AG10803 (cell line): ENCODE measurements at regions not wholly inside any gene's neighbourhood (a gene's known extent, or its start where the extent isn't known, plus 50 kb on each side); places are given as distances from the start of the nearest gene placed in this dataset.
"Not testable (repeated sequence)": the region's sequence is repeated elsewhere in the genome, so short reads cannot be mapped to it uniquely, and the experiment has no call there.

Source experiments
- DNase-seq: peaks from one replicate; pipeline ENCODE4 v3.0.0; 2010; ENCODE audit warnings: low read depth
- H3K4me3 ChIP-seq: 2 replicates; pipeline ENCODE4 v1.5.1; 2011; ENCODE audit warnings: mild to moderate bottlenecking, low read length, control low read depth
- CTCF ChIP-seq: conservative IDR thresholded peaks from 2 replicates; pipeline ENCODE4 v1.5.1; 2011; ENCODE audit warnings: mild to moderate bottlenecking, low read length, control low read depth, inconsistent platforms

GRCh38 chr2:184057910-184058309, 540.4 kb upstream of the ZNF804A start:
- no peak overlapping the region for H3K4me3 ChIP-seq
- no peak for TF ChIP-seq CTCF
- no peak for DNase-seq

GRCh38 chr2:184060268-184060667, 538.1 kb upstream of the ZNF804A start:
- not testable (repeated sequence) for H3K4me3 ChIP-seq, DNase-seq

- no peak for DNase-seq
- TF ChIP-seq CTCF, result no peak
- no peak overlapping the region for H3K4me3 ChIP-seq
Measured at GRCh38 chr2:184067502-184067901, 530.8 kb upstream of the ZNF804A start.

- TF ChIP-seq CTCF, result no peak
Measured at GRCh38 chr2:184072470-184072869, 525.9 kb upstream of the ZNF804A start.

GRCh38 chr2:184078496-184078895, 519.8 kb upstream of the ZNF804A start:
- H3K4me3 ChIP-seq, result no peak overlapping the region
- DNase-seq, result no peak
- TF ChIP-seq CTCF, result no peak

More at GRCh38 chr2:184072470-184072869, 525.9 kb upstream of the ZNF804A start:
- H3K4me3 ChIP-seq, result no peak overlapping the region
- no peak for DNase-seq

- no peak overlapping the region for H3K4me3 ChIP-seq
- no peak for TF ChIP-seq CTCF
Measured at GRCh38 chr2:184091456-184091855, 506.9 kb upstream of the ZNF804A start.

GRCh38 chr2:184113696-184114403, 484.5 kb upstream of the ZNF804A start:
- TF ChIP-seq CTCF, result no peak
- no peak overlapping the region for H3K4me3 ChIP-seq
- no peak for DNase-seq

More at GRCh38 chr2:184091456-184091855, 506.9 kb upstream of the ZNF804A start:
- DNase-seq, result no peak

GRCh38 chr2:184114439-184114838, 483.9 kb upstream of the ZNF804A start:
- TF ChIP-seq CTCF, result no peak
- no peak overlapping the region for H3K4me3 ChIP-seq
- no peak for DNase-seq
